NCI-H187 treated with DMSO at 0.1 percent for 48 hours (cell line): ENCODE measurements at regions not wholly inside any gene's neighbourhood (a gene's known extent, or its start where the extent isn't known, plus 50 kb on each side); places are given as distances from the start of the nearest gene placed in this dataset.

Experiments used
- DNase-seq: peaks from one replicate; lab custom pipeline; 2025; lab: John Stamatoyannopoulos, UW

- DNase-seq = no peak
Measured at GRCh38 chr19:46911456-46911855, 50.7 kb downstream of the ARHGAP35 start.

GRCh38 chr19:46913198-46913851 is 52.5 kb downstream of the ARHGAP35 start:
- no peak for DNase-seq

- DNase-seq = no peak
Measured at GRCh38 chr19:46913852-46914430, 53.1 kb downstream of the ARHGAP35 start.

- no peak for DNase-seq
Measured at GRCh38 chr19:46915386-46915785, 54.6 kb downstream of the ARHGAP35 start.

GRCh38 chr19:46917002-46917401 is 56.2 kb downstream of the ARHGAP35 start:
- no peak for DNase-seq

GRCh38 chr19:46919324-46919723 is 58.5 kb downstream of the ARHGAP35 start:
- DNase-seq = no peak

- DNase-seq = no peak
Measured at GRCh38 chr19:46920362-46920761, 59.6 kb downstream of the ARHGAP35 start.

- DNase-seq = no peak
Measured at GRCh38 chr19:46921071-46921470, 60.3 kb downstream of the ARHGAP35 start.

- DNase-seq = no peak
Measured at GRCh38 chr19:46922465-46922864, 61.7 kb downstream of the ARHGAP35 start.

- DNase-seq = no peak
Measured at GRCh38 chr19:46924874-46925547, 64.2 kb downstream of the ARHGAP35 start.

- no peak for DNase-seq
Measured at GRCh38 chr19:46925548-46925950, 64.8 kb downstream of the ARHGAP35 start.

GRCh38 chr19:46926170-46927071 is 65.6 kb downstream of the ARHGAP35 start:
- DNase-seq = no peak

- no peak for DNase-seq
Measured at GRCh38 chr19:46927106-46927505, 66.3 kb downstream of the ARHGAP35 start.

- DNase-seq = no peak
Measured at GRCh38 chr19:46927893-46928292, 67.1 kb downstream of the ARHGAP35 start.

GRCh38 chr19:46928951-46929350 is 68.2 kb downstream of the ARHGAP35 start:
- no peak for DNase-seq

- no peak for DNase-seq
Measured at GRCh38 chr19:46931202-46931601, 70.4 kb downstream of the ARHGAP35 start.

GRCh38 chr19:46932346-46932745 is 71.5 kb downstream of the ARHGAP35 start:
- no peak for DNase-seq

- no peak for DNase-seq
Measured at GRCh38 chr19:46935066-46935663, 74.4 kb downstream of the ARHGAP35 start.

GRCh38 chr19:46943150-46943946 is 76.3 kb upstream of the NPAS1 start:
- DNase-seq = no peak

- no peak for DNase-seq
Measured at GRCh38 chr19:46944123-46944748, 75.4 kb upstream of the NPAS1 start.
